Mesendoderm (in vitro differentiated cells): ENCODE measurements at regions not wholly inside any gene's neighbourhood (a gene's known extent, or its start where the extent isn't known, plus 50 kb on each side); places are given as distances from the start of the nearest gene placed in this dataset.

Source experiments
- DNase-seq: peaks from one replicate; pipeline ENCODE4 v3.0.0; 2013
- H2AK5ac ChIP-seq: 2 replicates; pipeline ENCODE4 v1.6.1; 2013; ENCODE audit warnings: low read length, inconsistent platforms
- H2BK120ac ChIP-seq: 2 replicates; pipeline ENCODE4 v1.6.1; 2013; ENCODE audit warnings: low read depth, mild to moderate bottlenecking, low read length, moderate library complexity, mixed read lengths
- H2BK15ac ChIP-seq: replicated peaks from 2 replicates; pipeline ENCODE4 v1.6.1; 2013; ENCODE audit warnings: low read depth, mild to moderate bottlenecking, moderate library complexity
- H2BK5ac ChIP-seq: 2 replicates; pipeline ENCODE4 v1.6.1; 2013; ENCODE audit warnings: low read length, inconsistent platforms
- H3K18ac ChIP-seq: 2 replicates; pipeline ENCODE4 v1.6.1; 2013; ENCODE audit warnings: mild to moderate bottlenecking, low read length, mixed read lengths
- H3K23ac ChIP-seq: one replicate; pipeline ENCODE4 v1.6.1; 2013; ENCODE audit warnings: low read length
- H3K27ac ChIP-seq: 2 replicates; pipeline ENCODE4 v1.5.1; 2013; ENCODE audit warnings: low read depth, mild to moderate bottlenecking, inconsistent platforms, low read length, moderate library complexity
- H3K27me3 ChIP-seq: 2 replicates; pipeline ENCODE4 v1.6.1; 2013; ENCODE audit warnings: low read length, control low read depth, mild to moderate bottlenecking, inconsistent platforms; ENCODE audit not compliant: insufficient read depth, poor library complexity
- H3K36me3 ChIP-seq: 2 replicates; pipeline ENCODE4 v1.6.1; 2013; ENCODE audit warnings: low read length, inconsistent platforms; ENCODE audit not compliant: control insufficient read depth, insufficient read depth
- H3K4ac ChIP-seq: one replicate; pipeline ENCODE4 v1.6.1; 2013; ENCODE audit warnings: low read depth, mild to moderate bottlenecking, low read length, moderate library complexity
- H3K4me1 ChIP-seq: 2 replicates; pipeline ENCODE4 v1.6.1; 2013; ENCODE audit warnings: low read depth, low read length, inconsistent platforms; ENCODE audit not compliant: control insufficient read depth
- H3K4me2 ChIP-seq: 2 replicates; pipeline ENCODE4 v1.6.1; 2013; ENCODE audit warnings: low read length
- H3K4me3 ChIP-seq: 2 replicates; pipeline ENCODE4 v1.5.1; 2013; ENCODE audit warnings: mild to moderate bottlenecking, low read length
- H3K56ac ChIP-seq: one replicate; pipeline ENCODE4 v1.6.1; 2013; ENCODE audit warnings: low read length
- H3K79me1 ChIP-seq: 2 replicates; pipeline ENCODE4 v1.6.1; 2013; ENCODE audit warnings: low read length, inconsistent platforms
- H3K79me2 ChIP-seq: 2 replicates; pipeline ENCODE4 v1.6.1; 2013; ENCODE audit warnings: mild to moderate bottlenecking, low read length; ENCODE audit not compliant: control insufficient read depth, insufficient read depth
- H3K9ac ChIP-seq: 2 replicates; pipeline ENCODE4 v1.6.1; 2013; ENCODE audit warnings: low read length, inconsistent platforms
- H4K5ac ChIP-seq: one replicate; pipeline ENCODE4 v1.6.1; 2013; ENCODE audit warnings: low read length
- H4K8ac ChIP-seq: one replicate; pipeline ENCODE4 v1.6.1; 2013; ENCODE audit warnings: low read depth, mild to moderate bottlenecking, control low read depth, low read length, moderate library complexity
- WGBS: extraction: QIAGEN DNeasy Blood & Tissue Kit; methylation state at CpG from one replicate; pipeline ENCODE4 v1.1.7; 2013; ENCODE audit warnings: low lambda C conversion rate, missing lambda C conversion rate; ENCODE audit not compliant: insufficient coverage; ENCODE audit errors: extremely low coverage; 5-methylcytosine and 5-hydroxymethylcytosine counted together

GRCh38 chr10:124270530-124271327, 148.0 kb downstream of the OAT start:
- Histone ChIP-seq H3K4ac (no peak overlapping the region), H2BK120ac (no peak overlapping the region), H3K79me1 (no peaks in the 10 kb centered on the region), H3K56ac (no peak overlapping the region), H3K4me3 (no peak overlapping the region), H3K27ac (no peak overlapping the region), H3K36me3 (no peaks in the 10 kb centered on the region), H4K8ac (no peak overlapping the region), H3K79me2 (no peaks in the 10 kb centered on the region), H3K4me2 (no peak overlapping the region), H3K4me1 (no peaks in the 10 kb centered on the region), H2BK15ac (no peak overlapping the region), H2BK5ac (no peak overlapping the region), H3K27me3 (no peaks in the 10 kb centered on the region), H2AK5ac (no peak overlapping the region), H4K5ac (no peak overlapping the region), H3K23ac (no peak overlapping the region), H3K9ac (no peak overlapping the region), H3K18ac (no peak overlapping the region)
- DNase-seq = no peak
- no CpG with 5 or more reads among the region's 8 CpGs for WGBS

- no peak overlapping the region for H4K8ac ChIP-seq
- H3K4ac ChIP-seq = no peak overlapping the region
- no peaks in the 10 kb centered on the region for H3K36me3 ChIP-seq
- no peaks in the 10 kb centered on the region for H3K4me1 ChIP-seq
- H2BK15ac ChIP-seq = no peak overlapping the region
- no peak overlapping the region for H3K9ac ChIP-seq
- H3K18ac ChIP-seq = no peak overlapping the region
- no CpG with 5 or more reads among the region's 5 CpGs for WGBS
- no peak overlapping the region for H4K5ac ChIP-seq
- H3K4me2 ChIP-seq = no peak overlapping the region
- no peak overlapping the region for H3K56ac ChIP-seq
- no peaks in the 10 kb centered on the region for H3K27me3 ChIP-seq
- H3K27ac ChIP-seq = no peak overlapping the region
- no peak overlapping the region for H2BK120ac ChIP-seq
- no peak overlapping the region for H2AK5ac ChIP-seq
- H3K79me1 ChIP-seq = no peaks in the 10 kb centered on the region
- H3K23ac ChIP-seq = no peak overlapping the region
- DNase-seq = no peak
- no peak overlapping the region for H2BK5ac ChIP-seq
- H3K4me3 ChIP-seq = no peak overlapping the region
- H3K79me2 ChIP-seq = no peaks in the 10 kb centered on the region
Measured at GRCh38 chr10:124268976-124269375, 149.7 kb downstream of the OAT start.

GRCh38 chr10:124267911-124268549, 150.7 kb downstream of the OAT start:
- Histone ChIP-seq H3K18ac (no peak overlapping the region), H2AK5ac (no peak overlapping the region), H3K4me3 (no peak overlapping the region), H3K56ac (no peak overlapping the region), H3K36me3 (no peaks in the 10 kb centered on the region), H3K27ac (no peak overlapping the region), H3K4me2 (no peak overlapping the region), H3K79me2 (no peaks in the 10 kb centered on the region), H2BK15ac (no peak overlapping the region), H3K4ac (no peak overlapping the region), H3K23ac (no peak overlapping the region), H4K5ac (no peak overlapping the region), H4K8ac (no peak overlapping the region), H2BK5ac (no peak overlapping the region), H3K79me1 (no peaks in the 10 kb centered on the region), H3K9ac (no peak overlapping the region), H3K4me1 (no peaks in the 10 kb centered on the region), H3K27me3 (no peaks in the 10 kb centered on the region), H2BK120ac (no peak overlapping the region)
- no peak for DNase-seq
- WGBS = no CpG with 5 or more reads among the region's 6 CpGs

GRCh38 chr10:124267231-124267885, 151.4 kb downstream of the OAT start:
- H4K5ac ChIP-seq = no peak overlapping the region
- H3K4me2 ChIP-seq = no peak overlapping the region
- no peak overlapping the region for H3K9ac ChIP-seq
- no peak overlapping the region for H3K56ac ChIP-seq
- no peaks in the 10 kb centered on the region for H3K36me3 ChIP-seq
- H3K79me1 ChIP-seq = no peaks in the 10 kb centered on the region
- H3K18ac ChIP-seq = no peak overlapping the region
- no peak overlapping the region for H2AK5ac ChIP-seq
- H3K27ac ChIP-seq = no peak overlapping the region
- H2BK5ac ChIP-seq = no peak overlapping the region
- no peak overlapping the region for H2BK15ac ChIP-seq
- H3K4me3 ChIP-seq = no peak overlapping the region
- no peak for DNase-seq
- H3K23ac ChIP-seq = no peak overlapping the region
- H3K79me2 ChIP-seq = no peaks in the 10 kb centered on the region
- H4K8ac ChIP-seq = no peak overlapping the region
- H3K27me3 ChIP-seq = no peaks in the 10 kb centered on the region
- H3K4me1 ChIP-seq = no peaks in the 10 kb centered on the region
- H3K4ac ChIP-seq = no peak overlapping the region
- H2BK120ac ChIP-seq = no peak overlapping the region
- no CpG with 5 or more reads among the region's 9 CpGs for WGBS

DNA sequence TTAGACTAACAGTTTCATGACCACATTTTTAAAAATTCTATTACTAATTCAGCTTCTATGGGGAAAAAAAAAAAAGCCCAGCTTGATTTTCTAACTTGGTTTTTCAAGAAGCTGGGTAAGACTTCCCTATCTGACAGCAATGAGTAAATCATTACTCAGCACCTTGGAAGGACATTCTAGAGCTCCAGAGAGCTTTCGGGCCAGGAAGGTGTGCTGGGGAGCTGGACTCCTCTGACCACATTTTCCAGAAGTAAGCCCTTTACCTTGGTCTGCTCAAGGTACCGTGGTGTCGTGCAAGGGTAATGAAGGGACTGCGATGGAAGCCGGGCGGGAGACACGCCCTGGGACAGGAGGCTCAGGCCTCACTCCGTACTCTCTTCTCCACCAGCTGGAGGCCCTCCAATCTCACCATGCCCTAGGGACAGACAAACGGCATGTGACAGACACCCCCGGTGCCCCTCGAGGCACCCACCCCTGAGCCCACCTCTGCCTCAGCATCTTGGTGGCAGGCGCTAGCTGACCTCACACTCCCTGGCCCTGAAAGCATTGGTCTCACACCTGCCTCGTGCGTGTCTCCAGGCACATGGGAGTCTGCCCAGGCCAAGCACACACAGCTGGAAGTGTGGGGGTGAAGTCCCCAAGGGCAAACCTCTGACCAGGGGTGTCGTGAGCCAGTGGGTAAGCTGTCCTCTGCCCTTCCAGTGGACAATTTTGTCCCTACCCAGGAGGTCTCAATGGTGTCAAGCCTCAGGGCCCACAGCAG, 152.1 kb downstream of the OAT start:
- H4K8ac ChIP-seq = no peak overlapping the region
- no peak overlapping the region for H3K9ac ChIP-seq
- no peak overlapping the region for H3K23ac ChIP-seq
- H3K4me3 ChIP-seq = no peak overlapping the region
- no CpG with 5 or more reads among the region's 15 CpGs for WGBS
- no peaks in the 10 kb centered on the region for H3K79me1 ChIP-seq
- H2AK5ac ChIP-seq = no peak overlapping the region
- H2BK120ac ChIP-seq = no peak overlapping the region
- no peak overlapping the region for H4K5ac ChIP-seq
- H3K36me3 ChIP-seq = no peaks in the 10 kb centered on the region
- no peak for DNase-seq
- H3K56ac ChIP-seq = no peak overlapping the region
- no peak overlapping the region for H2BK15ac ChIP-seq
- H3K18ac ChIP-seq = no peak overlapping the region
- H3K4me2 ChIP-seq = no peak overlapping the region
- H3K79me2 ChIP-seq = no peaks in the 10 kb centered on the region
- no peak overlapping the region for H2BK5ac ChIP-seq
- no peak overlapping the region for H3K4ac ChIP-seq
- no peaks in the 10 kb centered on the region for H3K4me1 ChIP-seq
- H3K27me3 ChIP-seq = no peaks in the 10 kb centered on the region
- H3K27ac ChIP-seq = no peak overlapping the region
